Keratinocyte (primary cell): ENCODE measurements at regions not wholly inside any gene's neighbourhood (a gene's known extent, or its start where the extent isn't known, plus 50 kb on each side); places are given as distances from the start of the nearest gene placed in this dataset.

ENCODE experiments used
- DNase-seq: peaks from one replicate; pipeline ENCODE4 v3.0.0-alpha.2; 2011; ENCODE audit warnings: low read depth, missing footprints, low spot score
- FAIRE-seq: peaks from 2 replicates; lab custom pipeline; 2011; peaks lifted over from hg19 to GRCh38; lab: Jason Lieb, UNC
- H2AFZ ChIP-seq: 2 replicates; pipeline ENCODE4 v1.6.0; 2012; ENCODE audit warnings: low read length, control low read depth, inconsistent platforms; ENCODE audit not compliant: control insufficient read depth
- H3K27ac ChIP-seq: 2 replicates; pipeline ENCODE4 v1.5.1; 2011; ENCODE audit warnings: low read length; ENCODE audit not compliant: control insufficient read depth, insufficient read depth
- H3K27me3 ChIP-seq: 3 replicates; pipeline ENCODE4 v1.6.0; 2011; ENCODE audit warnings: low read length; ENCODE audit not compliant: control insufficient read depth, insufficient read depth; ENCODE audit errors: extremely low read depth
- H3K36me3 ChIP-seq, 2 experiments: 2 replicates in 1 of 2; 3 replicates in 1 of 2; pipeline ENCODE4 v1.5.1; 2011; ENCODE audit warnings: low read length in 2 of 2, mild to moderate bottlenecking in 1 of 2; ENCODE audit not compliant: control insufficient read depth in 2 of 2, insufficient read depth in 2 of 2; ENCODE audit errors: extremely low read depth in 1 of 2
- H3K4me1 ChIP-seq: 3 replicates; pipeline ENCODE4 v1.5.1; 2011; ENCODE audit warnings: low read length; ENCODE audit not compliant: control insufficient read depth, insufficient read depth; ENCODE audit errors: extremely low read depth
- H3K4me2 ChIP-seq: 3 replicates; pipeline ENCODE4 v1.6.0; 2011; ENCODE audit warnings: low read depth, low read length; ENCODE audit not compliant: control insufficient read depth, insufficient read depth; ENCODE audit errors: extremely low read depth
- H3K4me3 ChIP-seq, 3 experiments: fragments of 200-600 bp in 1 of 3; sonication (generic) in 1 of 3; 2 replicates in 2 of 3; 3 replicates in 1 of 3; pipeline ENCODE4 v1.5.1; 2011 to 2016; ENCODE audit warnings: low read length in 3 of 3, mild to moderate bottlenecking in 3 of 3, control low read depth in 2 of 3, inconsistent platforms in 1 of 3, low read depth in 1 of 3, mixed read lengths in 1 of 3, mixed run types in 1 of 3, moderate library complexity in 1 of 3; ENCODE audit not compliant: control insufficient read depth in 2 of 3, insufficient read depth in 2 of 3; ENCODE audit errors: extremely low read depth in 1 of 3
- H3K79me2 ChIP-seq: 2 replicates; pipeline ENCODE4 v1.6.0; 2012; ENCODE audit warnings: low read length; ENCODE audit not compliant: control insufficient read depth, insufficient read depth
- H3K9ac ChIP-seq: 3 replicates; pipeline ENCODE4 v1.6.0; 2011; ENCODE audit warnings: low read length; ENCODE audit not compliant: control insufficient read depth, insufficient read depth; ENCODE audit errors: extremely low read depth
- H3K9me1 ChIP-seq: 3 replicates; pipeline ENCODE4 v1.6.0; 2011; ENCODE audit warnings: low read length; ENCODE audit not compliant: control insufficient read depth, insufficient read depth; ENCODE audit errors: extremely low read depth
- H3K9me3 ChIP-seq: 2 replicates; pipeline ENCODE4 v1.5.1; 2012; ENCODE audit warnings: low read depth, low read length; ENCODE audit not compliant: control insufficient read depth
- H4K20me1 ChIP-seq: 3 replicates; pipeline ENCODE4 v1.6.0; 2011; ENCODE audit warnings: low read length; ENCODE audit not compliant: control insufficient read depth, insufficient read depth; ENCODE audit errors: extremely low read depth
- CTCF ChIP-seq, 3 experiments: IDR thresholded peaks in 1 of 3; conservative IDR thresholded peaks in 1 of 3; optimal IDR thresholded peaks in 1 of 3; 2 replicates in 2 of 3; 3 replicates in 1 of 3; pipeline versions ENCODE3 to v1.5.1; 2011; ENCODE audit warnings: low read length in 3 of 3, mild to moderate bottlenecking in 3 of 3, moderate library complexity in 2 of 3, control low read depth in 1 of 3, inconsistent platforms in 1 of 3; ENCODE audit not compliant: insufficient read depth in 2 of 3; ENCODE audit errors: extremely low read depth in 1 of 3
- EZH2 ChIP-seq: IDR thresholded peaks from one replicate; pipeline ENCODE4 v1.6.1; 2012; ENCODE audit warnings: inconsistent platforms, mild to moderate bottlenecking, low read length, moderate library complexity
- dilution Hi-C: fragments of 300-500 bp; cut with MboI; formaldehyde crosslinking; loops from one replicate; pipeline ENCODE4 v1.7.0; 2020; ENCODE audit warnings: low sequenced_read_pairs; ENCODE audit not compliant: extremely low pct_ligation_motif_present

GRCh38 chrX:69321006-69321655 is 155.9 kb upstream of the PJA1 start:
- dilution Hi-C loops: no loop called here
- no peaks in the 10 kb centered on the region for H3K9me3 ChIP-seq
- H2AFZ ChIP-seq: no peak overlapping the region
- H3K36me3 ChIP-seq: no peaks in the 10 kb centered on the region
- H3K79me2 ChIP-seq: no peaks in the 10 kb centered on the region
- no peak overlapping the region for H3K27ac ChIP-seq
- TF ChIP-seq EZH2 (no peak), CTCF (optimal IDR thresholded peaks at IDR 0.05 in 1 of 3, IDR thresholded peaks at IDR 0.05 in 1 of 3, conservative IDR thresholded peaks at IDR 0.05 in 1 of 3; ENCODE audit: extremely low read depth in 1 of 3, insufficient read depth in 2 of 3, low read length in 3 of 3) (no peak)
- H4K20me1 ChIP-seq: no peaks in the 10 kb centered on the region
- H3K9ac ChIP-seq: no peak overlapping the region
- no peak overlapping the region for H3K4me2 ChIP-seq
- DNase-seq: no peak
- FAIRE-seq: no peak
- no peak overlapping the region for H3K4me3 ChIP-seq
- no peaks in the 10 kb centered on the region for H3K9me1 ChIP-seq
- peaks cover 11% of the 10 kb centered on the region for H3K4me1 ChIP-seq
- H3K27me3 ChIP-seq: no peaks in the 10 kb centered on the region

- H3K4me1 ChIP-seq: peaks cover 11% of the 10 kb centered on the region
- FAIRE-seq: no peak
- no peaks in the 10 kb centered on the region for H3K36me3 ChIP-seq
- H3K9me1 ChIP-seq: no peaks in the 10 kb centered on the region
- H3K27ac ChIP-seq: no peak overlapping the region
- no peaks in the 10 kb centered on the region for H3K27me3 ChIP-seq
- DNase-seq: no peak
- dilution Hi-C loops: no loop called here
- H3K9me3 ChIP-seq: no peaks in the 10 kb centered on the region
- H3K9ac ChIP-seq: no peak overlapping the region
- no peak for TF ChIP-seq CTCF (optimal IDR thresholded peaks at IDR 0.05 in 1 of 3, IDR thresholded peaks at IDR 0.05 in 1 of 3, conservative IDR thresholded peaks at IDR 0.05 in 1 of 3; ENCODE audit: extremely low read depth in 1 of 3, insufficient read depth in 2 of 3, low read length in 3 of 3)
- no peak for TF ChIP-seq EZH2
- peak overlapping the region; percentile 4 for H3K4me2 ChIP-seq
- H3K79me2 ChIP-seq: no peaks in the 10 kb centered on the region
- no peak overlapping the region for H3K4me3 ChIP-seq
- H4K20me1 ChIP-seq: no peaks in the 10 kb centered on the region
- H2AFZ ChIP-seq: no peak overlapping the region
These were observed 154.9 kb upstream of the PJA1 start for GRCh38 chrX:69320116-69320515.
